Neuronal stem cell (in vitro differentiated cells): ENCODE measurements at regions not wholly inside any gene's neighbourhood (a gene's known extent, or its start where the extent isn't known, plus 50 kb on each side); places are given as distances from the start of the nearest gene placed in this dataset.
A peak's percentile ranks its signal among the peaks of the same experiment; 100 is the strongest.

Source experiments
- DNase-seq: peaks from one replicate; pipeline ENCODE4 v3.0.0-alpha.2; 2013; ENCODE audit warnings: low spot score
- H2AFZ ChIP-seq: one replicate; pipeline ENCODE4 v1.6.1; 2013; ENCODE audit warnings: mild to moderate bottlenecking, low read length, inconsistent platforms
- H2AK5ac ChIP-seq: 2 replicates; pipeline ENCODE4 v1.6.1; 2013; ENCODE audit warnings: low read depth, mild to moderate bottlenecking, inconsistent platforms, low read length, moderate library complexity, mixed read lengths
- H2BK120ac ChIP-seq: 2 replicates; pipeline ENCODE4 v1.6.1; 2013; ENCODE audit warnings: low read depth, mild to moderate bottlenecking, inconsistent platforms, low read length, moderate library complexity, mixed read lengths
- H2BK12ac ChIP-seq: one replicate; pipeline ENCODE4 v1.6.1; 2013; ENCODE audit warnings: low read length, inconsistent platforms
- H2BK15ac ChIP-seq: 2 replicates; pipeline ENCODE4 v1.6.1; 2013; ENCODE audit warnings: mild to moderate bottlenecking, low read length, inconsistent platforms, mixed read lengths
- H2BK5ac ChIP-seq: one replicate; pipeline ENCODE4 v1.6.1; 2013; ENCODE audit warnings: inconsistent platforms, mild to moderate bottlenecking, low read length, moderate library complexity
- H3K14ac ChIP-seq: one replicate; pipeline ENCODE4 v1.6.1; 2013; ENCODE audit warnings: low read length, inconsistent platforms
- H3K18ac ChIP-seq: 2 replicates; pipeline ENCODE4 v1.6.1; 2013; ENCODE audit warnings: low read length, inconsistent platforms
- H3K23ac ChIP-seq: 2 replicates; pipeline ENCODE4 v1.6.1; 2013; ENCODE audit warnings: low read depth, mild to moderate bottlenecking, mixed read lengths, low read length, inconsistent platforms; ENCODE audit not compliant: poor library complexity
- H3K27ac ChIP-seq: replicated peaks from 3 replicates; pipeline ENCODE4 v1.5.1; 2013; ENCODE audit warnings: low read length, inconsistent platforms
- H3K27me3 ChIP-seq, 3 experiments: 2 replicates each; pipeline ENCODE4 v1.6.1; 2013; ENCODE audit warnings: low read length in 3 of 3, mild to moderate bottlenecking in 2 of 3, inconsistent platforms in 1 of 3, low read depth in 1 of 3, mixed read lengths in 1 of 3, moderate library complexity in 1 of 3; ENCODE audit not compliant: control insufficient read depth in 3 of 3, insufficient read depth in 3 of 3
- H3K36me3 ChIP-seq, 2 donors: replicated peaks in 1 of 2; 2 replicates each; pipeline ENCODE4 v1.6.1; 2013; ENCODE audit warnings: low read length in 2 of 2; ENCODE audit not compliant: control insufficient read depth in 2 of 2, insufficient read depth in 2 of 2
- H3K4ac ChIP-seq: 2 replicates; pipeline ENCODE4 v1.6.1; 2013; ENCODE audit warnings: inconsistent platforms, mild to moderate bottlenecking, low read length, moderate library complexity
- H3K4me1 ChIP-seq, 2 donors: 1 replicate in 1 of 2; 2 replicates in 1 of 2; pipeline ENCODE4 v1.6.1; 2013; ENCODE audit warnings: low read length in 2 of 2, low read depth in 1 of 2; ENCODE audit not compliant: control insufficient read depth in 2 of 2, insufficient read depth in 1 of 2
- H3K4me2 ChIP-seq: one replicate; pipeline ENCODE4 v1.6.1; 2013; ENCODE audit warnings: mild to moderate bottlenecking, low read length, inconsistent platforms; ENCODE audit not compliant: insufficient read depth, poor library complexity, severe bottlenecking
- H3K4me3 ChIP-seq, 2 donors: 2 replicates each; pipeline ENCODE4 v1.5.1; 2013; ENCODE audit warnings: low read length in 2 of 2, mild to moderate bottlenecking in 2 of 2, inconsistent platforms in 1 of 2, moderate library complexity in 1 of 2
- H3K79me1 ChIP-seq: one replicate; pipeline ENCODE4 v1.6.1; 2013; ENCODE audit warnings: low read depth, mild to moderate bottlenecking, inconsistent platforms, low read length, moderate library complexity
- H3K9ac ChIP-seq: one replicate; pipeline ENCODE4 v1.6.1; 2013; ENCODE audit warnings: mild to moderate bottlenecking, low read depth, low read length, inconsistent platforms; ENCODE audit not compliant: poor library complexity
- H3K9me3 ChIP-seq, 2 donors: replicated peaks in 1 of 2; 2 replicates each; pipeline versions ENCODE3 to v1.6.1; 2013; ENCODE audit warnings: low read length in 2 of 2, mild to moderate bottlenecking in 2 of 2, inconsistent platforms in 1 of 2, low read depth in 1 of 2, mixed read lengths in 1 of 2, moderate library complexity in 1 of 2; ENCODE audit not compliant: control insufficient read depth in 2 of 2, insufficient read depth in 1 of 2
- H4K8ac ChIP-seq: one replicate; pipeline ENCODE4 v1.6.1; 2013; ENCODE audit warnings: low read depth, mild to moderate bottlenecking, inconsistent platforms, low read length, moderate library complexity
- H4K91ac ChIP-seq: one replicate; pipeline ENCODE4 v1.6.1; 2013; ENCODE audit warnings: low read length, low read depth, mild to moderate bottlenecking, inconsistent platforms; ENCODE audit not compliant: poor library complexity
- WGBS, 2 donors: extraction: QIAGEN DNeasy Blood & Tissue Kit; methylation state at CpG; one replicate each; pipeline ENCODE4 v1.1.7; 2013; ENCODE audit warnings: missing lambda C conversion rate in 2 of 2, mixed read lengths in 1 of 2; ENCODE audit not compliant: insufficient read length in 2 of 2, insufficient replicate concordance in 1 of 2; ENCODE audit errors: extremely low coverage in 2 of 2; 5-methylcytosine and 5-hydroxymethylcytosine counted together

GRCh38 chr18:10351219-10351818, 103.1 kb upstream of the APCDD1 start:
- Histone ChIP-seq H3K27me3 (no peaks in the 10 kb centered on the region), H3K9me3 (no peaks in the 10 kb centered on the region), H3K4me2 (no peak overlapping the region), H3K27ac (no peak overlapping the region), H3K18ac (no peak overlapping the region), H2BK120ac (no peak overlapping the region), H4K91ac (no peak overlapping the region), H2BK12ac (no peak overlapping the region), H2AFZ (no peak overlapping the region), H3K9ac (peak overlapping the region; percentile 13), H2BK5ac (no peak overlapping the region), H2BK15ac (no peak overlapping the region), H3K14ac (no peak overlapping the region), H3K23ac (no peak overlapping the region), H3K4me3 (no peak overlapping the region), H2AK5ac (no peak overlapping the region), H3K36me3 (no peaks in the 10 kb centered on the region), H3K4me1 (no peaks in the 10 kb centered on the region), H3K4ac (no peak overlapping the region), H3K79me1 (no peaks in the 10 kb centered on the region), H4K8ac (no peak overlapping the region)
- no CpG with 5 or more reads among the region's 6 CpGs for WGBS, 2 donors
- DNase-seq, result no peak

- Histone ChIP-seq H3K79me1 (no peaks in the 10 kb centered on the region), H3K27ac (no peak overlapping the region), H3K4me3 (no peak overlapping the region), H2BK15ac (no peak overlapping the region), H3K18ac (no peak overlapping the region), H3K14ac (no peak overlapping the region), H4K8ac (no peak overlapping the region), H3K9ac (no peak overlapping the region), H3K36me3 (no peaks in the 10 kb centered on the region), H2BK5ac (no peak overlapping the region), H4K91ac (no peak overlapping the region), H2AFZ (no peak overlapping the region), H2BK120ac (no peak overlapping the region), H3K23ac (no peak overlapping the region), H2BK12ac (no peak overlapping the region), H2AK5ac (no peak overlapping the region), H3K4me1 (no peaks in the 10 kb centered on the region), H3K27me3 (no peaks in the 10 kb centered on the region), H3K9me3 (peaks cover 0 to 2% of the 10 kb centered on the region in 2 donors), H3K4me2 (no peak overlapping the region), H3K4ac (no peak overlapping the region)
- WGBS, 2 donors, result no CpG with 5 or more reads among the region's 4 CpGs
- DNase-seq, result no peak
These were observed 102.6 kb upstream of the APCDD1 start for GRCh38 chr18:10351858-10352257.

- Histone ChIP-seq H3K79me1 (no peaks in the 10 kb centered on the region), H3K4me2 (no peak overlapping the region), H3K4ac (no peak overlapping the region), H4K8ac (no peak overlapping the region), H3K14ac (no peak overlapping the region), H2BK12ac (no peak overlapping the region), H4K91ac (no peak overlapping the region), H3K27ac (no peak overlapping the region), H3K36me3 (no peaks in the 10 kb centered on the region), H2AK5ac (no peak overlapping the region), H3K23ac (no peak overlapping the region), H2BK15ac (no peak overlapping the region), H2BK5ac (no peak overlapping the region), H3K9me3 (peaks cover 0 to 4% of the 10 kb centered on the region in 2 donors), H3K18ac (no peak overlapping the region), H3K4me1 (no peaks in the 10 kb centered on the region), H3K4me3 (no peak overlapping the region), H3K9ac (no peak overlapping the region), H2AFZ (no peak overlapping the region), H2BK120ac (no peak overlapping the region), H3K27me3 (no peaks in the 10 kb centered on the region)
- WGBS, 2 donors, result no CpG with 5 or more reads among the region's 2 CpGs
- DNase-seq, result no peak
These were observed 101.8 kb upstream of the APCDD1 start for GRCh38 chr18:10352671-10353070.

GRCh38 chr18:10353791-10354190, 100.6 kb upstream of the APCDD1 start:
- DNase-seq, result no peak
- Histone ChIP-seq H2BK12ac (no peak overlapping the region), H3K23ac (no peak overlapping the region), H3K4me3 (no peak overlapping the region), H2BK15ac (no peak overlapping the region), H3K18ac (no peak overlapping the region), H3K4me2 (no peak overlapping the region), H2BK120ac (no peak overlapping the region), H3K36me3 (no peaks in the 10 kb centered on the region), H3K79me1 (no peaks in the 10 kb centered on the region), H3K9me3 (peaks cover 0 to 4% of the 10 kb centered on the region in 2 donors), H2AFZ (no peak overlapping the region), H3K9ac (no peak overlapping the region), H2BK5ac (no peak overlapping the region), H3K14ac (no peak overlapping the region), H3K4ac (no peak overlapping the region), H3K27ac (no peak overlapping the region), H4K91ac (no peak overlapping the region), H4K8ac (no peak overlapping the region), H2AK5ac (no peak overlapping the region), H3K4me1 (no peaks in the 10 kb centered on the region), H3K27me3 (no peaks in the 10 kb centered on the region)
- no CpG with 5 or more reads among the region's 2 CpGs for WGBS, 2 donors
